ENCODE measurements at regions not wholly inside any gene's neighbourhood (a gene's known extent, or its start where the extent isn't known, plus 50 kb on each side); places are given as distances from the start of the nearest gene placed in this dataset.

GRCh38 chr3:71846185-71846584 lies 61.2 kb upstream of the PROK2 start:
- no peak for TF ChIP-seq CTCF (IDR thresholded peaks at IDR 0.05)
- Histone ChIP-seq H3K27me3 (peaks cover 0 to 6% of the 10 kb centered on the region in 2 donors), H3K4me3 (no peak overlapping the region), H3K4me1 (no peaks in the 10 kb centered on the region), H3K9me3 (no peaks in the 10 kb centered on the region), H3K36me3 (no peaks in the 10 kb centered on the region), H3K27ac (no peak overlapping the region)
- intact Hi-C loops (cut with DNase I; ENCODE audit: low total_unique reads): no loop called here
- DNase-seq: no peak

- no peak for TF ChIP-seq CTCF (IDR thresholded peaks at IDR 0.05)
- DNase-seq: no peak
- H3K27ac ChIP-seq: no peak overlapping the region
- no peaks in the 10 kb centered on the region for H3K9me3 ChIP-seq
- no peaks in the 10 kb centered on the region for H3K36me3 ChIP-seq
- H3K4me3 ChIP-seq: no peak overlapping the region
- H3K27me3 ChIP-seq: peaks cover 0 to 10% of the 10 kb centered on the region in 2 donors
- H3K4me1 ChIP-seq: no peaks in the 10 kb centered on the region
- intact Hi-C loops (cut with DNase I; ENCODE audit: low total_unique reads): no loop called here
These were observed 58.1 kb upstream of the PROK2 start for GRCh38 chr3:71843071-71843470.

- no peak for TF ChIP-seq CTCF (IDR thresholded peaks at IDR 0.05)
- Histone ChIP-seq H3K9me3 (no peaks in the 10 kb centered on the region), H3K36me3 (no peaks in the 10 kb centered on the region), H3K4me3 (no peak overlapping the region), H3K4me1 (no peaks in the 10 kb centered on the region), H3K27me3 (peaks cover 0 to 8% of the 10 kb centered on the region in 2 donors), H3K27ac (no peak overlapping the region)
- intact Hi-C loops (cut with DNase I; ENCODE audit: low total_unique reads): no loop called here
- no peak for DNase-seq
These were observed 53.5 kb upstream of the PROK2 start for GRCh38 chr3:71838406-71838805.

Data from tibial artery (tissue), 4 donors.